WTC11 (cell line): ENCODE measurements at regions not wholly inside any gene's neighbourhood (a gene's known extent, or its start where the extent isn't known, plus 50 kb on each side); places are given as distances from the start of the nearest gene placed in this dataset.

Experiments
- ATAC-seq: fragments of 200-7000 bp; cut with Tn5 transposase; 2 replicates; pipeline ENCODE4 v1.10.0; 2021; ENCODE audit warnings: mild to moderate bottlenecking, moderate library complexity
- CTCF ChIA-PET: fragments of 300-600 bp; sonication (Branson Sonifier 250); formaldehyde crosslinking; loops from one replicate; lab custom pipeline; 2021; ENCODE audit warnings: antibody characterized with exemption; lab: Charles Lee
- POLR2A ChIA-PET: fragments of 350-600 bp; sonication (Branson Sonifier 250); formaldehyde crosslinking; loops from one replicate; lab custom pipeline; 2021; ENCODE audit warnings: antibody characterized with exemption; lab: Charles Lee
- DNase-seq: peaks from one replicate; pipeline ENCODE4 v3.0.0; 2021; ENCODE audit warnings: low spot score
- H3K27ac Mint-ChIP-seq: 2 replicates; pipeline ENCODE4 v1.8.0; 2021; ENCODE audit warnings: mixed read lengths
- H3K27me3 Mint-ChIP-seq: 2 replicates; pipeline ENCODE4 v1.8.0; 2021; ENCODE audit warnings: low read depth, mild to moderate bottlenecking, moderate library complexity, mixed read lengths
- H3K36me3 Mint-ChIP-seq: 2 replicates; pipeline ENCODE4 v1.8.0; 2021; ENCODE audit warnings: mixed read lengths
- H3K4me1 Mint-ChIP-seq: 2 replicates; pipeline ENCODE4 v1.8.0; 2022; ENCODE audit warnings: mixed read lengths
- H3K4me3 Mint-ChIP-seq: 2 replicates; pipeline ENCODE4 v1.8.0; 2021; ENCODE audit warnings: mild to moderate bottlenecking, moderate library complexity, mixed read lengths
- H3K9me3 Mint-ChIP-seq: 2 replicates; pipeline ENCODE4 v1.8.0; 2021; ENCODE audit warnings: mixed read lengths
- CBFB ChIP-seq: sonication (generic); formaldehyde crosslinking; IDR thresholded peaks from 2 replicates; pipeline ENCODE4 v1.8.1; 2022; ENCODE audit warnings: mild to moderate bottlenecking, low read depth, missing genetic modification reagents
- EMX1 ChIP-seq: fragments of 250-450 bp; sonication (Bioruptor Pico); IDR thresholded peaks from 2 replicates; pipeline ENCODE4 v1.8.0; 2021; ENCODE audit warnings: mild to moderate bottlenecking
- FOXP1 ChIP-seq: sonication (generic); formaldehyde crosslinking; IDR thresholded peaks from 2 replicates; pipeline ENCODE4 v1.8.0; 2022; ENCODE audit warnings: missing genetic modification reagents, mild to moderate bottlenecking, moderate library complexity, borderline replicate concordance
- HMGA2 ChIP-seq: fragments of 250-450 bp; sonication (Bioruptor Pico); IDR thresholded peaks from 2 replicates; pipeline ENCODE4 v1.4.0; 2021; ENCODE audit warnings: mild to moderate bottlenecking, moderate library complexity
- KAT7 ChIP-seq: sonication (generic); formaldehyde crosslinking; IDR thresholded peaks from 2 replicates; pipeline ENCODE4 v1.8.1; 2023; ENCODE audit warnings: missing genetic modification reagents, mild to moderate bottlenecking, borderline replicate concordance
- NR3C1 ChIP-seq: sonication (generic); formaldehyde crosslinking; conservative IDR thresholded peaks from 2 replicates; pipeline ENCODE4 v1.8.1; 2023; ENCODE audit warnings: low read depth, mild to moderate bottlenecking, missing genetic modification reagents
- OVOL2 ChIP-seq: fragments of 250-450 bp; sonication (Bioruptor Pico); IDR thresholded peaks from 2 replicates; pipeline ENCODE4 v1.9.0; 2021; ENCODE audit warnings: mild to moderate bottlenecking, borderline replicate concordance
- TCF7 ChIP-seq: sonication (generic); formaldehyde crosslinking; IDR thresholded peaks from 2 replicates; pipeline ENCODE4 v1.8.0; 2022; ENCODE audit warnings: mild to moderate bottlenecking, low read depth, missing genetic modification reagents, moderate library complexity
- ZNF396 ChIP-seq: fragments of 250-450 bp; sonication (Bioruptor Pico); IDR thresholded peaks from 2 replicates; pipeline ENCODE4 v1.8.0; 2021; ENCODE audit warnings: mild to moderate bottlenecking, moderate library complexity, borderline replicate concordance
- ZSCAN18 ChIP-seq: fragments of 250-450 bp; sonication (Bioruptor Pico); IDR thresholded peaks from 2 replicates; pipeline ENCODE4 v2.1.2; 2022; ENCODE audit warnings: mild to moderate bottlenecking, moderate library complexity
- TF ChIP-seq, protein P1 (sequence below): sonication (generic); formaldehyde crosslinking; IDR thresholded peaks from 2 replicates; pipeline ENCODE4 v1.8.0; 2022; ENCODE audit warnings: mild to moderate bottlenecking, missing genetic modification reagents
- TF ChIP-seq, protein P2 (sequence below): sonication (generic); formaldehyde crosslinking; IDR thresholded peaks from 2 replicates; pipeline ENCODE4 v1.8.0; 2022; ENCODE audit warnings: mild to moderate bottlenecking, missing genetic modification reagents
- TF ChIP-seq, protein P3 (sequence below): sonication (generic); formaldehyde crosslinking; conservative IDR thresholded peaks from 2 replicates; pipeline ENCODE4 v1.8.1; 2022; ENCODE audit warnings: mild to moderate bottlenecking, missing genetic modification reagents
- TF ChIP-seq, protein P4 (sequence below): sonication (generic); formaldehyde crosslinking; IDR thresholded peaks from 2 replicates; pipeline ENCODE4 v1.8.1; 2022; ENCODE audit warnings: low read depth, missing genetic modification reagents, borderline replicate concordance

DNA sequence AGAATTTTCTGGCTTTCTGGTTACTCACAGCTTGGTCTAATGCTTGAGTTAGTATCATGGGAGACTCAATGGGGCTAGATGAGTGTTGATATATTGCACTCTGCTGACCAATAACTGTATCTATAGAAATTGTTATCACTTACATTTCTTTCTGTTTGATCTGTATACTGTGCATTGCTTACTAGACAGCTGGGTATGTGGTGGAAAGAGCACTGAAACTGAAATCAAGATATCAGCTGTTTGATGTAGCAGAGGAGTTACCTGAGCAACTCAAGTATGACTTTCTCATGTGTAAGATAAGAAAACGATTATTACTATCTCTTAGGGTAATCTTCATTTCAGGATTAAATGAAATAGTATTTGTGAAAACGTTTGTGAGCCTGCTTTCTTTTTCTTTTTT, 183.0 kb downstream of the SLC15A5 start (continued):
- TF ChIP-seq, protein P1, sequence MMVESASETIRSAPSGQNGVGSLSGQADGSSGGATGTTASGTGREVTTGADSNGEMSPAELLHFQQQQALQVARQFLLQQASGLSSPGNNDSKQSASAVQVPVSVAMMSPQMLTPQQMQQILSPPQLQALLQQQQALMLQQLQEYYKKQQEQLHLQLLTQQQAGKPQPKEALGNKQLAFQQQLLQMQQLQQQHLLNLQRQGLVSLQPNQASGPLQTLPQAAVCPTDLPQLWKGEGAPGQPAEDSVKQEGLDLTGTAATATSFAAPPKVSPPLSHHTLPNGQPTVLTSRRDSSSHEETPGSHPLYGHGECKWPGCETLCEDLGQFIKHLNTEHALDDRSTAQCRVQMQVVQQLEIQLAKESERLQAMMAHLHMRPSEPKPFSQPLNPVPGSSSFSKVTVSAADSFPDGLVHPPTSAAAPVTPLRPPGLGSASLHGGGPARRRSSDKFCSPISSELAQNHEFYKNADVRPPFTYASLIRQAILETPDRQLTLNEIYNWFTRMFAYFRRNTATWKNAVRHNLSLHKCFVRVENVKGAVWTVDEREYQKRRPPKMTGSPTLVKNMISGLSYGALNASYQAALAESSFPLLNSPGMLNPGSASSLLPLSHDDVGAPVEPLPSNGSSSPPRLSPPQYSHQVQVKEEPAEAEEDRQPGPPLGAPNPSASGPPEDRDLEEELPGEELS (CRISPR knock-in tag), result no peak
- TF ChIP-seq ZSCAN18 (CRISPR knock-in tag) (no peak), TCF7 (CRISPR knock-in tag) (no peak), HMGA2 (CRISPR knock-in tag) (no peak), CBFB (CRISPR knock-in tag) (no peak), OVOL2 (CRISPR knock-in tag) (no peak)

DNA sequence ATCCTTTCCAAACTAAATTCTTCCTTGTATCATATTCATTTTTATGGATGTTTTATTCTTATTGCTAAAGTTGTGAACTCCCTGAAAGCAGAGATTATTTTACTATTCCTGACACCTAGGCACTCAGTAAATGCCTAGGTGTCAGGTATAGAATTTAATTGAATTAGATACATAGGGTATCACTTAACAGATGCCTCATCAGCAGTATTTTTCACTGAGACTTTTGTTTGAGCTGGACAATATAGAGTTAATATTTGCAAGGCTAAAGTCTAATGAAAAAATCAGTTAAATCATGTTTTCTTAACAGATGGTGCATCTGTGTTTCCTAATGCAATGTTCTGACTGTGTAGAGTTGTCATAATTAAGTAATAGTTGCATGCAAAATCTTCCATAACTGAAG, 182.7 kb downstream of the DERA start:
- TF ChIP-seq, protein P2, sequence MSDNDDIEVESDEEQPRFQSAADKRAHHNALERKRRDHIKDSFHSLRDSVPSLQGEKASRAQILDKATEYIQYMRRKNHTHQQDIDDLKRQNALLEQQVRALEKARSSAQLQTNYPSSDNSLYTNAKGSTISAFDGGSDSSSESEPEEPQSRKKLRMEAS (CRISPR knock-in tag), result no peak
- TF ChIP-seq, protein P3, sequence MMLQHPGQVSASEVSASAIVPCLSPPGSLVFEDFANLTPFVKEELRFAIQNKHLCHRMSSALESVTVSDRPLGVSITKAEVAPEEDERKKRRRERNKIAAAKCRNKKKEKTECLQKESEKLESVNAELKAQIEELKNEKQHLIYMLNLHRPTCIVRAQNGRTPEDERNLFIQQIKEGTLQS (CRISPR knock-in tag), result no peak
- TF ChIP-seq, protein P4, sequence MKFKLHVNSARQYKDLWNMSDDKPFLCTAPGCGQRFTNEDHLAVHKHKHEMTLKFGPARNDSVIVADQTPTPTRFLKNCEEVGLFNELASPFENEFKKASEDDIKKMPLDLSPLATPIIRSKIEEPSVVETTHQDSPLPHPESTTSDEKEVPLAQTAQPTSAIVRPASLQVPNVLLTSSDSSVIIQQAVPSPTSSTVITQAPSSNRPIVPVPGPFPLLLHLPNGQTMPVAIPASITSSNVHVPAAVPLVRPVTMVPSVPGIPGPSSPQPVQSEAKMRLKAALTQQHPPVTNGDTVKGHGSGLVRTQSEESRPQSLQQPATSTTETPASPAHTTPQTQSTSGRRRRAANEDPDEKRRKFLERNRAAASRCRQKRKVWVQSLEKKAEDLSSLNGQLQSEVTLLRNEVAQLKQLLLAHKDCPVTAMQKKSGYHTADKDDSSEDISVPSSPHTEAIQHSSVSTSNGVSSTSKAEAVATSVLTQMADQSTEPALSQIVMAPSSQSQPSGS (CRISPR knock-in tag), result no peak
- TF ChIP-seq FOXP1 (CRISPR knock-in tag) (no peak), NR3C1 (CRISPR knock-in tag) (no peak), ZNF396 (CRISPR knock-in tag) (no peak), ZSCAN18 (CRISPR knock-in tag) (no peak)
- TF ChIP-seq, all 79 proteins: peak for 0
- Mint-ChIP-seq H3K4me1 (no peaks in the 10 kb centered on the region), H3K27me3 (no peaks in the 10 kb centered on the region; the same call in 1 of the 2 replicates), H3K27ac (no peak overlapping the region), H3K9me3 (peaks cover 28% of the 10 kb centered on the region), H3K36me3 (peaks cover 16% of the 10 kb centered on the region), H3K4me3 (no peak overlapping the region)
- CTCF ChIA-PET, result no interaction called here
- DNase-seq, result no peak
- POLR2A ChIA-PET, result no interaction called here
- no peak for ATAC-seq

GRCh38 chr12:16090974-16091373, 179.8 kb downstream of the DERA start:
- ATAC-seq, result no peak
- DNase-seq, result no peak
- H3K4me1 Mint-ChIP-seq, result peaks cover 5% of the 10 kb centered on the region
- no peak overlapping the region for H3K4me3 Mint-ChIP-seq
- no peak overlapping the region for H3K27ac Mint-ChIP-seq
- peaks cover 16% of the 10 kb centered on the region for H3K36me3 Mint-ChIP-seq
- peaks cover 28% of the 10 kb centered on the region for H3K9me3 Mint-ChIP-seq
- POLR2A ChIA-PET, result no interaction called here
- H3K27me3 Mint-ChIP-seq, result no peaks in the 10 kb centered on the region; the same call in 1 of the 2 replicates
- TF ChIP-seq TCF7 (CRISPR knock-in tag) (no peak), KAT7 (CRISPR knock-in tag) (no peak), EMX1 (no peak), HMGA2 (CRISPR knock-in tag) (no peak)
- CTCF ChIA-PET, result no interaction called here
